ENCODE measurements at regions not wholly inside any gene's neighbourhood (a gene's known extent, or its start where the extent isn't known, plus 50 kb on each side); places are given as distances from the start of the nearest gene placed in this dataset.

DNA sequence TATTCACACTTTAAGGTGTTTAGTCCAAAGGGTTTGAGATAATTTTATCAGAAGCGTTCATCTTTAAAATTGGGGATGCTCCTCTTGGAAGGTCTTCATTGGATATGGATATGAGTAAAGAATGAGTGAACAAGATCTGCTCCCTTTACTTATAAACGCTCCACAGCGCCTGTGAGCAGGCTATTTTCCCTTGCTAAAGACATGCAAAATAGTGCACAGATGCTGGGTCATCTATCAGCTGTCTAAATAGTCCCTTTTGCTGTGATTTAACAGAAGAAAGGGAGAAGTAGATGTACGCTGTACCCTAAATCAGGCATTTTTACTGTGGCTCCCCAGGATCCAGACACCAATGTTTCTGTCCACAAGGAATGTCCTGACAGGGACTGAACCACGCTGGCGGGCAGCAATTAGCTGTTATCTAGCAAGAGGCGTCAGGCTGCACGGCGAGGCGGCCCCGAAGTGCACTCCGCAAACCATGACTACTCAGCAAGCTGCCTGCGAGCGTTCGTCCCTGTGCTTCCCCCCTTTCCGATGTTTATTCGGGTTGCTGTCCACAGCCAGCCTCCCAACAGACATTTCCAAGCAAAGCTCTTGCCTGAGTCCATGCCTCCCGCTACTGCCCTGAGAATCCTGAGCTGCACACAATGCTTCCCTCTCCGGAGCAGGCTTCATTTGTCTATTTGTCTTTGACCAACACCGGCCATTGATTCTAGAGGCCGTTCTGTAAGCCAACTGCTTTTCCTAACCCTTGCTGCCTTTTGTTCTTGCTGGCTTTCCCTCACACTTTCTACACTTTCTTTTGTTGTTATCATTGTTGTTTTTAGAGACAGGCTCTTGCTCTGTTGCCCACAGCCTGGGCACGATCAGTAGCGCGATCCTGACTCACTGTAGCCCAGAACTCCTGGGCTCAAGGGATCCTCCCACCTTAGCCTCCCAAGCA, 55.7 kb upstream of the CNEP1R1 start:
- Mint-ChIP-seq H3K9me3 (no peaks in the 10 kb centered on the region), H3K27me3 (peaks cover 79% of the 10 kb centered on the region), H3K4me1 (no peaks in the 10 kb centered on the region), H3K27ac (ENCODE audit: low read depth) (no peak overlapping the region), H3K4me3 (no peak overlapping the region), H3K36me3 (ENCODE audit: insufficient read depth) (peaks cover 2% of the 10 kb centered on the region)
- no peak for ATAC-seq (replicated peaks; ENCODE audit: extremely low read depth, poor library complexity, severe bottlenecking)
- DNase-seq (ENCODE audit: low spot score in 2 of 2), result no peak

DNA sequence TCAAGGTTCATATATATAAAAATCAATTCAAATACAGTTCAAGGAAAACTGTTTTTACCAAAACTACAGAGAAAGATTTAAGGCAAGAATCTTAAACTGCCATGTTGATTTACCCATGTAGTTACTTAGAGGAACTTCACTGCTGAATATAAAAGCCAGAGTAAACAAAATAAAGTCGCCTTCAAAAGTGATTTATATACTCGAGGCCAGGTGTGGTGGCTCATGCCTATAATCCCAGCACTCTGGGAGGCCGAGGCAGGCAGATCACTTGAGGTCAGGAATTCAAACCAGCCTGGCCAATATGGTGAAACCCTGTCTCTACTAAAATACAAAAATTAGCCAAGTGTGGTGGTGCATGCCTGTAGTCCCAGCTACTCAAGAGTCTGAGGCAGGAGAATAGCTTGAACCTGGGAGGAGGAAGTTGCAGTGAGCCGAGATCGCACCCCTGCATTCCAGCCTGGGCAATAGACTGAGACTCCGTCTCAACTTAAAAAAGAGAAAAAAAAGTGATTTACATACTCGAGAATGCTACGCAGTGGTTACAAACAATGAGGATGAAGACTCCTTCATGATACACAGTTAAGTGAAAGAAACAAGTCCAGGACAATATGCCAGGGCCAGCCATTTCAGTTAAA, 54.1 kb upstream of the CNEP1R1 start:
- Mint-ChIP-seq H3K9me3 (no peaks in the 10 kb centered on the region), H3K4me3 (no peak overlapping the region), H3K36me3 (ENCODE audit: insufficient read depth) (peaks cover 2% of the 10 kb centered on the region), H3K27me3 (peaks cover 63% of the 10 kb centered on the region), H3K27ac (ENCODE audit: low read depth) (no peak overlapping the region), H3K4me1 (no peaks in the 10 kb centered on the region)
- no peak for DNase-seq (ENCODE audit: low spot score in 2 of 2)
- no peak for ATAC-seq (replicated peaks; ENCODE audit: extremely low read depth, poor library complexity, severe bottlenecking)

DNA sequence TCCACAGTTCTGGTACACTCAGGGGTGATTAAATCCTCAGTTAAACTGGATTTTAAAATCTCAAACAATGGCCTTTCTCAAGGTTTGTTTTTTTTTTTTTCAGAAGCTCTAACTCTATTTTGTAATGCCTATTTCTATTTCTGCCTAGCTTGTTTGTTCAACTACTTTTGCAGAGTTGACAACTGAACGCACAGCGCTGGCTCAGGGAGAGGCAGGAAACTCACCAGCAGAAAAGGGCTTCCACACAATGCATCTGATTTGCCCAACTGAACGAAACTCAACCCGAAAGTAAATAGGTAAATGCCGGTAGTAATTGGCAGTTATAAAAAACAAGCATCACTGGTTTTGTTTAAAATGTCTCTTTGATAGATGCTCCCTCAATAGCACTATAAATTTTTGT, 52.7 kb upstream of the CNEP1R1 start:
- no peak for DNase-seq (ENCODE audit: low spot score in 2 of 2)
- Mint-ChIP-seq H3K4me1 (no peaks in the 10 kb centered on the region), H3K9me3 (no peaks in the 10 kb centered on the region), H3K4me3 (no peak overlapping the region), H3K36me3 (ENCODE audit: insufficient read depth) (peaks cover 2% of the 10 kb centered on the region), H3K27me3 (peaks cover 56% of the 10 kb centered on the region), H3K27ac (ENCODE audit: low read depth) (no peak overlapping the region)
- ATAC-seq (replicated peaks; ENCODE audit: extremely low read depth, poor library complexity, severe bottlenecking), result no peak

GRCh38 chr16:49972961-49973360, 52.1 kb upstream of the CNEP1R1 start:
- Mint-ChIP-seq H3K27me3 (peaks cover 49% of the 10 kb centered on the region), H3K4me1 (no peaks in the 10 kb centered on the region), H3K27ac (ENCODE audit: low read depth) (no peak overlapping the region), H3K9me3 (no peaks in the 10 kb centered on the region), H3K36me3 (ENCODE audit: insufficient read depth) (peaks cover 2% of the 10 kb centered on the region), H3K4me3 (no peak overlapping the region)
- DNase-seq (ENCODE audit: low spot score in 2 of 2) (no peak), ATAC-seq (replicated peaks; ENCODE audit: extremely low read depth, poor library complexity, severe bottlenecking) (no peak)
